22Rv1 (cell line): ENCODE measurements at regions not wholly inside any gene's neighbourhood (a gene's known extent, or its start where the extent isn't known, plus 50 kb on each side); places are given as distances from the start of the nearest gene placed in this dataset.

Experiments
- H3K27ac ChIP-seq: fragments of 450-650 bp; 2 replicates; pipeline ENCODE4 v1.5.1; 2017
- CTCF ChIP-seq: fragments of 450-650 bp; IDR thresholded peaks from 2 replicates; pipeline ENCODE4 v1.5.1; 2017; ENCODE audit warnings: mild to moderate bottlenecking
- ZFX ChIP-seq: fragments of 450-650 bp; IDR thresholded peaks from 2 replicates; pipeline ENCODE4 v1.6.1; 2017; ENCODE audit warnings: antibody characterized with exemption, borderline replicate concordance

- TF ChIP-seq ZFX (no peak), CTCF (no peak)
- no peak overlapping the region for H3K27ac ChIP-seq
Measured at GRCh38 chr4:8928074-8928473, 56.4 kb upstream of the HMX1 start.

GRCh38 chr4:8922481-8922880, 50.8 kb upstream of the HMX1 start:
- H3K27ac ChIP-seq: no peak overlapping the region
- no peak for TF ChIP-seq ZFX
- no peak for TF ChIP-seq CTCF

GRCh38 chr4:8921465-8921864, 49.8 kb upstream of the HMX1 start:
- no peak overlapping the region for H3K27ac ChIP-seq
- TF ChIP-seq CTCF: no peak
- no peak for TF ChIP-seq ZFX
